Transverse colon (tissue), 4 donors: ENCODE measurements at regions not wholly inside any gene's neighbourhood (a gene's known extent, or its start where the extent isn't known, plus 50 kb on each side); places are given as distances from the start of the nearest gene placed in this dataset.
"Not testable (repeated sequence)": the region's sequence is repeated elsewhere in the genome, so short reads cannot be mapped to it uniquely, and the experiment has no call there.

ENCODE experiments used
- CTCF ChIP-seq, 5 experiments: fragments of 200-600 bp in 3 of 5; fragments of 450-650 bp in 2 of 5; sonication (generic) in 3 of 5; IDR thresholded peaks; 1 replicate in 2 of 5; 2 replicates in 3 of 5; pipeline ENCODE4 v1.5.1; 2016 to 2017; ENCODE audit warnings: antibody characterized with exemption in 5 of 5, inconsistent platforms in 3 of 5, mild to moderate bottlenecking in 2 of 5, moderate library complexity in 1 of 5
- EP300 ChIP-seq: sonication (generic); formaldehyde crosslinking; IDR thresholded peaks from one replicate; pipeline ENCODE4 v1.6.1; 2017; ENCODE audit warnings: antibody characterized with exemption, low read depth
- POLR2A ChIP-seq: fragments of 450-650 bp; IDR thresholded peaks from one replicate; pipeline ENCODE4 v1.6.1; 2016; ENCODE audit warnings: antibody characterized with exemption, mild to moderate bottlenecking, moderate library complexity
- POLR2AphosphoS5 ChIP-seq, 3 donors: sonication (generic); formaldehyde crosslinking; IDR thresholded peaks; one replicate each; pipeline ENCODE4 v1.6.1; 2016; ENCODE audit warnings: antibody characterized with exemption in 3 of 3

GRCh38 chr20:12753742-12754141 lies 255.0 kb upstream of the SPTLC3 start:
- not testable (repeated sequence) for TF ChIP-seq CTCF (IDR thresholded peaks at IDR 0.05); POLR2A; POLR2AphosphoS5 (IDR thresholded peaks at IDR 0.05); EP300
